ENCODE measurements at regions not wholly inside any gene's neighbourhood (a gene's known extent, or its start where the extent isn't known, plus 50 kb on each side); places are given as distances from the start of the nearest gene placed in this dataset.

DNA sequence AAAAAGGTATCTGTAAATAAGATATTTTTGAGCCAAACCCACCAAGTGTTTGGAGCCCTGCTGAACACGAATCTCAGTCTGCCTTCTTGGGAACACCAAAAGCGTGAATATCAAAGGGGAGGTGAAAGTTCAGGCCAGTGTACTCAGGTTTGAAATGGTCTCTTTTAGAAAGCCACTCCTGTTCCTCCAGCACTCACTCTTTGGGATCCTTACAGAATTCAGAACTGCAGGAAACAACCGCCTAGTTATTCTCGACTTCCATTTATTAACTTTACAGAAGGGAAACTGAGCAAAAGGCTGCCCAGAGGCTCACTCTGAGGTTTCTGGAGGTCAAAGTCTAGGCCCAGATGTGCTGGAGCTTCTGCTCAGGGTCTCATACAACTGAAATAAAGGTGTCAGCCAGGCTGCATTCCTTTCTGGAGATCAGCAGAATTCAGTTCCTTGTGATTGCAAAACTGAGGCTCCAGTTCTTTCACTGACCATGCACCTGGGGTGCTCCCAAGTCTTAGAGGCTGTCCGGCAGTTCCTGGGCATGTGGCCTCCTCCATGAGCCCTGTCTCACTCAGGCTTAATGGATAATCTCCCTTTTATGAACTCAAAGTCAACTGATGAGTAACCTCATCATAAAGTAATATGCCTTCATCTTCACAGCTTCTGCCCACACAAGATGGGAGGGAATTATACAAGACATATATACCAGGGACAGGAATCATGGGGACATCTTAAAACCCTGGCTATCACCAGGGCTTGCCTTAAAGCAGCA is 65.5 kb upstream of the TNFAIP3 start:
- DNase-seq = no peak
- in situ Hi-C loops (cut with MboI; ENCODE audit: low sequenced_read_pairs in 4 of 4) = no loop called here

DNA sequence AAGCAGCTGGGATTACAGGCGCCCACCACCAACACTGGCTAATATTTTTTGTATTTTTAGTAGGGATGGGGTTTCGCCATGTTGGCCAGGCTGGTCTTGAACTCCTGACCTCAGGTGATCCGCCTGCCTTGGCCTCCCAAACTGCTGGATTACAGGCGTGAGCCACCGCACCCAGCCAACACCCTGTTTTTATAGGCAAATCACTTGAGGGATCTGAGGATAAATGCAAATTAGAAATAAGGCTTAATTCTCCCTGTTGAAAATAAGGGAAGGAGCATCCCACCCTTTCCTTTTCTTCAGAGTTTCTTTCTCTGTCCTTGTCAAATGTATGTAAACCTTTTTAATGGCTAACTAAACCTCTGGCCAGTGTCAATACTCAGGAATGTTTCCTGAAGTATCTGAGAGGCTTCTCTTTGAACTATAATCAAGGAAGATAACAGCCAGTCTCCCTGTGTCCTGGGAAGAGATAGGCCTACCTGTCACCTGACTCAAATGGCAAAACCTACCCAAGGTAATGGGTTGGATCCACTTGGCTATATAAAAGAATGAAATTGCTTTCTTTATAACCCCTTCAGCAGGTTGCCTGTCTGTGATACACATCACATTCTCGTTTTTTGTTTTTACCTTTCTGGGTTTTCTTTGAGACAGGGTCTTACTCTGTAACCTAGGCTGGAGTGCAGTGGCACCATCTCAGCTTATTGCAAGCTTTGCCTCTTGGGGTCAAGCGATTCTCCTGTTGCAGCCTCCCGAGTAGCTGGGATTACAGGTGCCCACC is 64.5 kb upstream of the TNFAIP3 start:
- TF ChIP-seq, protein P1, sequence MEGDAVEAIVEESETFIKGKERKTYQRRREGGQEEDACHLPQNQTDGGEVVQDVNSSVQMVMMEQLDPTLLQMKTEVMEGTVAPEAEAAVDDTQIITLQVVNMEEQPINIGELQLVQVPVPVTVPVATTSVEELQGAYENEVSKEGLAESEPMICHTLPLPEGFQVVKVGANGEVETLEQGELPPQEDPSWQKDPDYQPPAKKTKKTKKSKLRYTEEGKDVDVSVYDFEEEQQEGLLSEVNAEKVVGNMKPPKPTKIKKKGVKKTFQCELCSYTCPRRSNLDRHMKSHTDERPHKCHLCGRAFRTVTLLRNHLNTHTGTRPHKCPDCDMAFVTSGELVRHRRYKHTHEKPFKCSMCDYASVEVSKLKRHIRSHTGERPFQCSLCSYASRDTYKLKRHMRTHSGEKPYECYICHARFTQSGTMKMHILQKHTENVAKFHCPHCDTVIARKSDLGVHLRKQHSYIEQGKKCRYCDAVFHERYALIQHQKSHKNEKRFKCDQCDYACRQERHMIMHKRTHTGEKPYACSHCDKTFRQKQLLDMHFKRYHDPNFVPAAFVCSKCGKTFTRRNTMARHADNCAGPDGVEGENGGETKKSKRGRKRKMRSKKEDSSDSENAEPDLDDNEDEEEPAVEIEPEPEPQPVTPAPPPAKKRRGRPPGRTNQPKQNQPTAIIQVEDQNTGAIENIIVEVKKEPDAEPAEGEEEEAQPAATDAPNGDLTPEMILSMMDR (IDR thresholded peaks at IDR 0.05 in 4 of 5, conservative IDR thresholded peaks at IDR 0.05 in 1 of 5) = no peak
- no peak for DNase-seq
- H3K36me3 ChIP-seq = no peaks in the 10 kb centered on the region
- ATAC-seq = no peak
- no peaks in the 10 kb centered on the region for H3K4me1 ChIP-seq
- in situ Hi-C loops (cut with MboI; ENCODE audit: low sequenced_read_pairs in 4 of 4) (no loop called here), intact Hi-C loops (cut with DNase I; ENCODE audit: low total_unique reads) (loop anchor here (10.0 kb wide), 1 partner anchor 142 kb away; no protein-coding TSS in a partner anchor)
- no peak overlapping the region for H3K27ac ChIP-seq
- no peak overlapping the region for H3K4me3 ChIP-seq
- H3K27me3 ChIP-seq = no peaks in the 10 kb centered on the region
- H3K9me3 ChIP-seq = no peaks in the 10 kb centered on the region

More for the DNA sequence above, 65.5 kb upstream of the TNFAIP3 start:
- Histone ChIP-seq H3K4me3 (no peak overlapping the region), H3K27ac (no peak overlapping the region), H3K9me3 (no peaks in the 10 kb centered on the region), H3K36me3 (no peaks in the 10 kb centered on the region), H3K27me3 (no peaks in the 10 kb centered on the region), H3K4me1 (no peaks in the 10 kb centered on the region)
- ATAC-seq = no peak
- no peak for TF ChIP-seq POLR2A (IDR thresholded peaks at IDR 0.05)
- TF ChIP-seq, protein P1 (IDR thresholded peaks at IDR 0.05 in 4 of 5, conservative IDR thresholded peaks at IDR 0.05 in 1 of 5) = no peak
- intact Hi-C loops (cut with DNase I; ENCODE audit: low total_unique reads) = loop anchor here (10.0 kb wide), 1 partner anchor 143 kb away; no protein-coding TSS in a partner anchor

DNA sequence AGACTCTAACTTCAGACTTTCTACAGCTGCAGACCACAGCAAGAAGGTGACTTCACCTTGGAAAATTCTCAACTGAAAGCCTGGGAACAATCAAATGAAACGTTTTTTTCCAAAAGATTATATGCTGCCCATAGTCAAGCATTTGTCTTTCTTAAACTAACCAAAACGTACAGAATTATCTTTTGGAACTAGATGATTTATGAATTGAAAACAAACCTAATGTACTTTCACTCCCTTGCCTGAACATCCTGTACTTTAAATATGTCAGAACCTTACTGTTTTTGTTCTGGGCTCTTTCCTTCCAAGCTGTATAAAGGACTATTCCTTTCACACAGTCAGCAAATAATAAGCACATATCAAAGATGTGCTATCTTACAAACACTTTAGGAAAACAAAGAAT is 62.4 kb upstream of the TNFAIP3 start:
- no peaks in the 10 kb centered on the region for H3K36me3 ChIP-seq
- no peaks in the 10 kb centered on the region for H3K4me1 ChIP-seq
- in situ Hi-C loops (cut with MboI; ENCODE audit: low sequenced_read_pairs in 4 of 4) = no loop called here
- no peak overlapping the region for H3K27ac ChIP-seq
- intact Hi-C loops (cut with DNase I; ENCODE audit: low total_unique reads) = loop anchor here (10.0 kb wide), 1 partner anchor 140 kb away; no protein-coding TSS in a partner anchor
- no peak overlapping the region for H3K4me3 ChIP-seq
- H3K27me3 ChIP-seq = no peaks in the 10 kb centered on the region
- no peaks in the 10 kb centered on the region for H3K9me3 ChIP-seq
- no peak for DNase-seq
- ATAC-seq = no peak
- TF ChIP-seq POLR2A (IDR thresholded peaks at IDR 0.05) = no peak
- TF ChIP-seq, protein P1 (IDR thresholded peaks at IDR 0.05 in 4 of 5, conservative IDR thresholded peaks at IDR 0.05 in 1 of 5) = no peak

DNA sequence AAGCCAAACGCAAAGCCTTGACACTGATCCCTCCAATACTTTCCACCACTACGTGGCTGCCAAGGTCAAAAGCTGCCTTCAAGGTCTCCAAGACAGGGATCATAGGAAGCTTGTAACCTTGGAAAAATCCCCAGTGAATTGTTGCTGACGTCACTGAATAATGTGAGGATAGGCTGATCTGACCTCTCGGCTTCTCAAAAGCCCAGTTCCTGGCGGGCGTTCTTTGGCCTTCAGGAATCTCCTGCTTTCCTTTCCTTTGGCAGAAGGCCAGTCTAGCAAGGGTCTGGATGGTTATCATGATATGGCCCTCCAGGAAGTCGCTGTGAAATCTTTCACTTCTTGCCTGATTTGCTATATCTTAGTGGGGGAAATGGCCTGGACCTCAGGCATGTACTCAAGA is 61.4 kb upstream of the TNFAIP3 start:
- DNase-seq = no peak
- TF ChIP-seq POLR2A (IDR thresholded peaks at IDR 0.05) = no peak
- TF ChIP-seq, protein P1 (IDR thresholded peaks at IDR 0.05 in 4 of 5, conservative IDR thresholded peaks at IDR 0.05 in 1 of 5) = no peak
- H3K9me3 ChIP-seq = no peaks in the 10 kb centered on the region
- H3K27ac ChIP-seq = no peak overlapping the region
- no peaks in the 10 kb centered on the region for H3K36me3 ChIP-seq
- H3K27me3 ChIP-seq = no peaks in the 10 kb centered on the region
- H3K4me3 ChIP-seq = no peak overlapping the region
- in situ Hi-C loops (cut with MboI; ENCODE audit: low sequenced_read_pairs in 4 of 4) (no loop called here), intact Hi-C loops (cut with DNase I; ENCODE audit: low total_unique reads) (loop anchor here (10.0 kb wide), 1 partner anchor 139 kb away; no protein-coding TSS in a partner anchor)
- no peaks in the 10 kb centered on the region for H3K4me1 ChIP-seq
- peak in 1 of 2 donors; percentile 19 for ATAC-seq
